Dendritic cell treated with granulocyte-macrophage colony-stimulating factor and Interleukin-4, amounts not matched to agents 40 ng/mL and 50 ng/mL, for 4 days (primary cell): ENCODE measurements at regions not wholly inside any gene's neighbourhood (a gene's known extent, or its start where the extent isn't known, plus 50 kb on each side); places are given as distances from the start of the nearest gene placed in this dataset.
"Not testable (repeated sequence)": the region's sequence is repeated elsewhere in the genome, so short reads cannot be mapped to it uniquely, and the experiment has no call there.

Source experiments
- H3K27ac Mint-ChIP-seq: one replicate; pipeline ENCODE4 v1.8.0; 2022; ENCODE audit warnings: mild to moderate bottlenecking, mixed read lengths
- H3K27me3 Mint-ChIP-seq: one replicate; pipeline ENCODE4 v1.8.0; 2022; ENCODE audit warnings: mild to moderate bottlenecking, mixed read lengths
- H3K36me3 Mint-ChIP-seq: one replicate; pipeline ENCODE4 v1.8.0; 2022; ENCODE audit warnings: low read depth, mixed read lengths
- H3K4me1 Mint-ChIP-seq: one replicate; pipeline ENCODE4 v1.8.0; 2022; ENCODE audit warnings: low read depth, mixed read lengths
- H3K4me3 Mint-ChIP-seq: one replicate; pipeline ENCODE4 v1.8.0; 2022; ENCODE audit warnings: mild to moderate bottlenecking, moderate library complexity, mixed read lengths
- H3K9me3 Mint-ChIP-seq: one replicate; pipeline ENCODE4 v1.8.0; 2022; ENCODE audit warnings: mixed read lengths
- intact Hi-C: fragments of 100-400 bp; cut with micrococcal nuclease; formaldehyde crosslinking; loops from one replicate; pipeline ENCODE4 v1.15.0; 2022

- no peak overlapping the region for H3K4me3 Mint-ChIP-seq
- no peaks in the 10 kb centered on the region for H3K27me3 Mint-ChIP-seq
- no peak overlapping the region for H3K27ac Mint-ChIP-seq
- peaks cover 43% of the 10 kb centered on the region for H3K9me3 Mint-ChIP-seq
- H3K36me3 Mint-ChIP-seq, result no peaks in the 10 kb centered on the region
- intact Hi-C loops, result no loop called here
- H3K4me1 Mint-ChIP-seq, result no peaks in the 10 kb centered on the region
Measured at GRCh38 chr19:20307127-20307526, 140.1 kb downstream of the ZNF486 start.

- peaks cover 29% of the 10 kb centered on the region for H3K9me3 Mint-ChIP-seq
- intact Hi-C loops, H3K27ac Mint-ChIP-seq, H3K36me3 Mint-ChIP-seq, H3K4me3 Mint-ChIP-seq, H3K27me3 Mint-ChIP-seq, H3K4me1 Mint-ChIP-seq: not testable (repeated sequence)
Measured at GRCh38 chr19:20296314-20296713, 129.3 kb downstream of the ZNF486 start.

- Mint-ChIP-seq H3K4me1 (no peaks in the 10 kb centered on the region), H3K27me3 (no peaks in the 10 kb centered on the region), H3K4me3 (no peak overlapping the region), H3K9me3 (peaks cover 30% of the 10 kb centered on the region), H3K36me3 (no peaks in the 10 kb centered on the region), H3K27ac (no peak overlapping the region)
- intact Hi-C loops, result no loop called here
Measured at GRCh38 chr19:20294181-20294580, 127.2 kb downstream of the ZNF486 start.

- H3K4me3 Mint-ChIP-seq, result not testable (repeated sequence)
Measured at GRCh38 chr19:20292520-20292919, 125.5 kb downstream of the ZNF486 start.

GRCh38 chr19:20289186-20289585 is 122.2 kb downstream of the ZNF486 start:
- Mint-ChIP-seq H3K27ac (no peak overlapping the region), H3K36me3 (no peaks in the 10 kb centered on the region), H3K4me3 (no peak overlapping the region), H3K9me3 (peaks cover 56% of the 10 kb centered on the region), H3K27me3 (no peaks in the 10 kb centered on the region), H3K4me1 (no peaks in the 10 kb centered on the region)
- intact Hi-C loops, result no loop called here

More at GRCh38 chr19:20292520-20292919, 125.5 kb downstream of the ZNF486 start:
- intact Hi-C loops, H3K36me3 Mint-ChIP-seq, H3K4me1 Mint-ChIP-seq, H3K27me3 Mint-ChIP-seq, H3K27ac Mint-ChIP-seq: not testable (repeated sequence)
- H3K9me3 Mint-ChIP-seq, result peaks cover 44% of the 10 kb centered on the region

DNA sequence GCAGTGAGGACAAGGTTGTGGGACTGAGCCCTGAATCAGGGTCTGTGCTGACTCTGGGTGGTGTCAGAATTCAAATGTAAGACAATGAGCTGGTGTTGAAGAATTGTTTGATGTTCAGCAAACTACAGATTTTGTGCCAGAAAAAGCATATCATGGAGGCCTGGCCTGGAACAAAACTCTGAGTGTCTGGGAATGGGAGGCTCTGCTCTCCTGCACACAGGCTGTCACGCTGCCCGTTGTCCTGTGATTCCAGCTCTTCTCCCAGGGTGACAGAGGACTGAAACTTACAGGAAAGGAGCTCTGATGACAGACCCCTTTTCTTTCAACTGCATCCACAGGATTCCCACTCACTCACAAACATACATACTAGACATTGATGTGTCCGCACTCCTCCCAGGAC is 120.1 kb downstream of the ZNF486 start:
- Mint-ChIP-seq H3K27ac (no peak overlapping the region), H3K27me3 (no peaks in the 10 kb centered on the region)

DNA sequence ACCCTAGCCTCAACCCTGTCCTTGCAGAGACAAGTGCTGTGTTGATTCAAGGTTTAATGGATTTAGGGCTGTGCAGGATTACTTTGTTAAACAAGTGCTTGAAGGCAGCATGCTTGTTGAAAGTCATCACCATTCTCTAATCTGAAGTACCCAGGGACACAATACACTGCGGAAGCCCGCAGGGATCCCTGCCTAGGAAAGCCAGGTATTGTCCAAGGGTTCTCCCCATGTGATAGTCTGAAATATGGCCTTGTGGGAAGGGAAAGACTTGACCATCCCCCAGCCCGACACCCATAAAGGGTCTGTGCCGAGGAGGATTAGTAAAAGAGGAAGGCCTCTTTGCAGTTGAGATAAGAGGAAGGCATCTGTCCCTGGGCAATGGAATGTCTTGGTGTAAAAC is 118.9 kb downstream of the ZNF486 start:
- H3K4me3 Mint-ChIP-seq, H3K27me3 Mint-ChIP-seq, H3K36me3 Mint-ChIP-seq, H3K27ac Mint-ChIP-seq, intact Hi-C loops, H3K4me1 Mint-ChIP-seq: not testable (repeated sequence)
- peaks cover 71% of the 10 kb centered on the region for H3K9me3 Mint-ChIP-seq

More for the DNA sequence above, 120.1 kb downstream of the ZNF486 start:
- intact Hi-C loops, result no loop called here
- Mint-ChIP-seq H3K4me1 (no peaks in the 10 kb centered on the region), H3K36me3 (no peaks in the 10 kb centered on the region), H3K4me3 (no peak overlapping the region), H3K9me3 (peaks cover 71% of the 10 kb centered on the region)

DNA sequence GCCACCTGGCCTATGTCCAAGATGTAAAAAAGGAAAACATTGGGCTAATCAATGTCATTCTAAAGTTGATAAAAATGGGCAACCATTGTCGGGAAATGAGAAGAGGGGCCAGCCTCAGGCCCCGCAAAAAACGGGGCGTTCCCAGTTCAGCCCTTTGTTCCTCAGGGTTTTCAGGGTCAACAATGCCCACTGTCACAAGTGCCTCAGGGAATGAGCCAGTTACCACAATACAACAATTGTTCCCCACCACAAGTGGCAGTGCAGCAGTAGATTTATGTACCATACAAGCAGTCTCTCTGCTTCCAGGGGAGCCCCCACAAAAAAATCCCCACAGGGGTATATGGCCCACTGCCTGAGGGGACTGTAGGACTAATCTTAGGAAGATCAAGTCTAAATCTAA is 112.5 kb downstream of the ZNF486 start:
- H3K27me3 Mint-ChIP-seq, result no peaks in the 10 kb centered on the region
- H3K9me3 Mint-ChIP-seq, result peaks cover 80% of the 10 kb centered on the region
- no peaks in the 10 kb centered on the region for H3K36me3 Mint-ChIP-seq
- no peak overlapping the region for H3K27ac Mint-ChIP-seq
- H3K4me3 Mint-ChIP-seq, result no peak overlapping the region
- H3K4me1 Mint-ChIP-seq, result no peaks in the 10 kb centered on the region
- intact Hi-C loops, result no loop called here

DNA sequence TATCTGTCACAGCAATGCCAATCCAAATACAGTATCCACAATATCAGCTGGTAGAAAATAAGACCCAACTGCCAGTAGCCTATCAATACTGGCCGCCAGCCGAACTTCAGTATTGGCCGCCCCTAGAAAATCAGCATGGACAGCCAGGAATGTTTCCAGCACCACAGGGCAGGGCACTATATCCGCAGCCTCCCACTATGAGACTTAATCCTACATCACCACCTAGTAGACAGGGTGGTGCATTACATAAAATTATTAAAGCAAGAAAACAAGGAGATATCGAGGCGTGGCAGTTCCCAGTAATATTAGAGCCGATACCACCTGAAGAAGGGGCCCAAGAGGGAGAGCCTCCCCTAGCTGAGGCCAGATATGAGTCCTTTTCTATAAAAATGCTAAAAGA is 111.3 kb downstream of the ZNF486 start:
- H3K27ac Mint-ChIP-seq, result no peak overlapping the region

GRCh38 chr19:20276732-20277082 is 109.7 kb downstream of the ZNF486 start:
- peaks cover 81% of the 10 kb centered on the region for H3K9me3 Mint-ChIP-seq
- H3K27ac Mint-ChIP-seq, H3K36me3 Mint-ChIP-seq, intact Hi-C loops, H3K27me3 Mint-ChIP-seq, H3K4me3 Mint-ChIP-seq, H3K4me1 Mint-ChIP-seq: not testable (repeated sequence)

More for the DNA sequence above, 111.3 kb downstream of the ZNF486 start:
- Mint-ChIP-seq H3K27me3 (no peaks in the 10 kb centered on the region), H3K4me3 (no peak overlapping the region), H3K4me1 (no peaks in the 10 kb centered on the region), H3K36me3 (no peaks in the 10 kb centered on the region), H3K9me3 (peaks cover 81% of the 10 kb centered on the region)
- intact Hi-C loops, result no loop called here

GRCh38 chr19:20276011-20276731 is 109.2 kb downstream of the ZNF486 start:
- peaks cover 81% of the 10 kb centered on the region for H3K9me3 Mint-ChIP-seq
- H3K4me1 Mint-ChIP-seq, result no peaks in the 10 kb centered on the region
- H3K36me3 Mint-ChIP-seq, result no peaks in the 10 kb centered on the region
- no peak overlapping the region for H3K4me3 Mint-ChIP-seq
- H3K27me3 Mint-ChIP-seq, result no peaks in the 10 kb centered on the region
- H3K27ac Mint-ChIP-seq, result no peak overlapping the region
- intact Hi-C loops, result no loop called here

DNA sequence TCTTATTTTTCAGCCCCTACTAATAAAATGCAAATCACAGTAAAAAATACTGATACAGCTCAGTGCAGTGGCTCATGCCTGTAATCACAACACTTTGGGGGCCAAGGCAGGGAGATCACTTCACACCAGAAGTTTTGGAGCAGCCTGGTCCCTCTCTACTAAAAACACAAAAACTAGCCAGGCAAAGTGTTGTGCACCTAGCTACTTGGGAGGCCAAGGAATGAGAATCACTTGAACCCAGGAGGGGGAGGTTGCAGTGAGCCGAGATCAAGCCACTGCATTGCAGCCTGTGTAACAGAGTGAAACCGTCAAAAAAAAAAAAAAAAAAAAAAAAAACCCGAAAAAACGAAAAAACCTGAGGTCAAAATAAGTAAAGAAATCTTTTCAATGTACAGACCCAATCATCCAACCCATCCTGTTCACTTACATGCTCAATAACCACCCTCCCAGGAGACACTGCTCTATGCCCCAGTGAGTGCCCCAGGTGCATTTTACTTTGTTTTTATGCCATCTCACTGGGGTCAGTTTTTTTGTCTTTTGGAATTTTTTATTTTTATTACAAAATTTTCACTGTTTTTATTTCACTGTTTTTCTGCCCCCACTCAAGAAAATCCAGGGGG is 107.0 kb downstream of the ZNF486 start:
- peaks cover 64% of the 10 kb centered on the region for H3K9me3 Mint-ChIP-seq
- H3K27ac Mint-ChIP-seq, result no peak overlapping the region
- no peaks in the 10 kb centered on the region for H3K4me1 Mint-ChIP-seq
- intact Hi-C loops, result no loop called here
- H3K36me3 Mint-ChIP-seq, result no peaks in the 10 kb centered on the region
- no peak overlapping the region for H3K4me3 Mint-ChIP-seq
- no peaks in the 10 kb centered on the region for H3K27me3 Mint-ChIP-seq

- intact Hi-C loops, result no loop called here
- Mint-ChIP-seq H3K4me1 (no peaks in the 10 kb centered on the region), H3K27ac (no peak overlapping the region), H3K36me3 (no peaks in the 10 kb centered on the region), H3K27me3 (no peaks in the 10 kb centered on the region), H3K9me3 (peaks cover 57% of the 10 kb centered on the region), H3K4me3 (no peak overlapping the region)
Measured at GRCh38 chr19:20273376-20273775, 106.4 kb downstream of the ZNF486 start.

DNA sequence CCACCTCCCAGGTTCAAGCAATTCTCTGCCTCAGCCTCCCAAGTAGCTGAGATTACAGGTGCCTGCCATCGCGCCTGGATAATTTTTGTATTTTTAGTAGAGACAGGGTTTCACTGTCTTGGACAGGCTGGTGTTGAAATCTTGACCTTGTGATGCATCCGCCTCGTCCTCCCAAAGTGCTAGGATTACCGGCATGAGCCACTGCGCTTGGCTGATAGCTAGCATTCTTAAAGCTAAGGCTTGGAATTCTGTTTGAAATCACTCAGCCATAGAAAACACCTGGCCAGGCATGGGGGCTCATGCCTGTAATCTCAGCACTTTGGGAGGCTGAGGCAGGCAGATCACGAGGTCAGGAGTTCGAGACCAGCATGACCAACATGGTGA is 105.6 kb downstream of the ZNF486 start:
- H3K4me3 Mint-ChIP-seq, H3K27me3 Mint-ChIP-seq, H3K36me3 Mint-ChIP-seq, intact Hi-C loops, H3K27ac Mint-ChIP-seq, H3K4me1 Mint-ChIP-seq: not testable (repeated sequence)
- peaks cover 56% of the 10 kb centered on the region for H3K9me3 Mint-ChIP-seq
